ENCODE measurements at regions not wholly inside any gene's neighbourhood (a gene's known extent, or its start where the extent isn't known, plus 50 kb on each side); places are given as distances from the start of the nearest gene placed in this dataset.

- H3K4me3 Mint-ChIP-seq, result no peak overlapping the region
- H3K27ac Mint-ChIP-seq, result no peak overlapping the region
These were observed 488.0 kb upstream of the CDH18 start for GRCh38 chr5:20476016-20476415.

GRCh38 chr5:20470997-20471396, 483.0 kb upstream of the CDH18 start:
- Mint-ChIP-seq H3K36me3 (no peaks in the 10 kb centered on the region), H3K27ac (no peak overlapping the region), H3K4me1 (no peaks in the 10 kb centered on the region), H3K4me3 (no peak overlapping the region), H3K27me3 (ENCODE audit: low read depth in 3 of 3) (peaks cover 0 to 3% (median 1%) of the 10 kb centered on the region in 3 donors), H3K9me3 (peaks cover 0 to 24% (median 12%) of the 10 kb centered on the region in 6 donors)
- no peak for DNase-seq

More at GRCh38 chr5:20476016-20476415, 488.0 kb upstream of the CDH18 start:
- peaks cover 14 to 45% (median 33%) of the 10 kb centered on the region in 6 donors for H3K9me3 Mint-ChIP-seq
- DNase-seq, result no peak
- no peaks in the 10 kb centered on the region for H3K4me1 Mint-ChIP-seq
- H3K36me3 Mint-ChIP-seq, result no peaks in the 10 kb centered on the region
- H3K27me3 Mint-ChIP-seq (ENCODE audit: low read depth in 3 of 3), result peaks cover 0 to 7% (median 3%) of the 10 kb centered on the region in 3 donors

DNA sequence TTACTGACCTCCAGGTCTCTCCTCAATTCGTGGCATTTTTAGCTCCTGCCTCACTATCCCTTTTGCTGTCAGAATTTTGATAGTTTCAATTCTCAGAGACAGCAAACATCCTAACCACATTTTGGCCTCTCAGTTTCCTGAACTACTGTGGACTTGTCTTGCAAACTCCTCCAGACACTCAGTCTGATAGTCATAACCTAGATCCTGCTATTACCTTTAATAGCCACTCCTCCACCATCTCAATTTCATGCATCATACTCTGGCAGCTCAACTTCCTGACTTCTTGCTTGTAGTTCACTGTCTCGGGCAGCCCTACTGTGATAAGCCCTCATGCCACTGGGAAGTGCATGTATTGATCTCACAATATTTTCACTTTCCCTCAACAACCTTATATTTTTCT, 481.8 kb upstream of the CDH18 start:
- Mint-ChIP-seq H3K27me3 (ENCODE audit: low read depth in 3 of 3) (peaks cover 0 to 3% (median 1%) of the 10 kb centered on the region in 3 donors), H3K4me3 (no peak overlapping the region), H3K36me3 (no peaks in the 10 kb centered on the region), H3K4me1 (no peaks in the 10 kb centered on the region), H3K9me3 (peaks cover 3 to 24% (median 11%) of the 10 kb centered on the region in 6 donors), H3K27ac (no peak overlapping the region)
- DNase-seq, result no peak

- H3K9me3 Mint-ChIP-seq, result peaks cover 3 to 19% (median 11%) of the 10 kb centered on the region in 6 donors
- H3K4me1 Mint-ChIP-seq, result no peaks in the 10 kb centered on the region
- no peak overlapping the region for H3K4me3 Mint-ChIP-seq
- no peak for DNase-seq
- no peak overlapping the region for H3K27ac Mint-ChIP-seq
- peaks cover 0 to 2% (median 1%) of the 10 kb centered on the region in 3 donors for H3K27me3 Mint-ChIP-seq (ENCODE audit: low read depth in 3 of 3)
- no peaks in the 10 kb centered on the region for H3K36me3 Mint-ChIP-seq
These were observed 481.4 kb upstream of the CDH18 start for GRCh38 chr5:20469390-20469789.

- DNase-seq, result no peak
- Mint-ChIP-seq H3K27me3 (ENCODE audit: low read depth in 3 of 3) (no peaks in the 10 kb centered on the region), H3K27ac (no peak overlapping the region), H3K4me3 (no peak overlapping the region), H3K4me1 (no peaks in the 10 kb centered on the region), H3K36me3 (no peaks in the 10 kb centered on the region), H3K9me3 (peaks cover 6 to 40% (median 19%) of the 10 kb centered on the region in 6 donors)
These were observed 478.5 kb upstream of the CDH18 start for GRCh38 chr5:20466512-20466911.

GRCh38 chr5:20463206-20463605, 475.2 kb upstream of the CDH18 start:
- DNase-seq, result no peak
- peaks cover 0 to 1% (median 0%) of the 10 kb centered on the region in 3 donors for H3K27me3 Mint-ChIP-seq (ENCODE audit: low read depth in 3 of 3)
- H3K4me3 Mint-ChIP-seq, result no peak overlapping the region
- no peak overlapping the region for H3K27ac Mint-ChIP-seq
- peaks cover 14 to 51% (median 23%) of the 10 kb centered on the region in 6 donors for H3K9me3 Mint-ChIP-seq
- H3K36me3 Mint-ChIP-seq, result peaks cover 0 to 6% (median 0%) of the 10 kb centered on the region in 3 donors
- no peaks in the 10 kb centered on the region for H3K4me1 Mint-ChIP-seq

DNA sequence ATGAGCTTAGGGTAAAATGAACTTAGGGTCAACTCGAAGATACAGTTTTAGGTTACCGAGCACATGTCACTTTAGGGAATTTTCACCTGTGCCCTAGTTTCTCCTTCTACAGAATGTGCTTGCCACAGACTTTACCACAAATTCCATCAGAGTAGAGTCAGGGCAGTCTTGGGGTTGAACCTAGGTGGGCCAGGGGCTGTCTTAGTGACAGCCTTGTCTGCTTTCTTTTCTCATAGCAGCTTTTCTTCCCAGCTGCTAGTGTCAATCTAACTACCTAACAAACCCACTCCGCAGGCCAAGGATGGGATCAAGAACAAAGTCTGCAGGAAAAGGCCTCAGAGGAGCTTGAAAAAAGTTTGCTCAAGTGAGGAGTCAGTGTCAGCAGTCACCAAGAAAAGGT, 458.1 kb upstream of the CDH18 start:
- H3K36me3 Mint-ChIP-seq, result no peaks in the 10 kb centered on the region
- DNase-seq, result no peak
- peaks cover 8 to 49% (median 26%) of the 10 kb centered on the region in 6 donors for H3K9me3 Mint-ChIP-seq
- H3K4me1 Mint-ChIP-seq, result no peaks in the 10 kb centered on the region
- no peak overlapping the region for H3K4me3 Mint-ChIP-seq
- H3K27me3 Mint-ChIP-seq (ENCODE audit: low read depth in 3 of 3), result no peaks in the 10 kb centered on the region
- H3K27ac Mint-ChIP-seq, result no peak overlapping the region

DNA sequence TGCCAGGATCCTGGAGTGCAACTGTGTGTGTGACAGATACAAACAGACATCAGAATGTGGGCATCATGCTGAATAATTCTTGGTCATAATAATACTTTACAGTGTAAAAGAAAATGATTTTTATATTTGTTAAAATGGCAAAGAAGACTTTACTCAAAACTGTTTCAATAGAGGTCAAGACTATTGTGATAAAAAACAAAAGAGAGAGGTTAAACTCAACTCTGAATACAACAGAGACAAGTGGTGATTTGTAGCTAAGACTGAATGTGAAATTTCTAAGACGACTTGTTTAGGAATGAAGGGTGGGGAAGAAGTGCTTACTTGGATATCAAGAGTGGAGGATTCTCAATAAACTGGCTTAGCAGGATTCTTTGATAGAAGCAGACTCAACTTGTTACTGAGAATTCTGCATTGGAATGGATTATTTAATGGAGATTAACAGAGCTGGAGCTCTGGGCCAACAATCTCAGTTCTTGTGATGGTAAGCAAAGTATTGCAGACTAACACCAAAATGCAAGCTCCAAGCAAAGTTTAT, 457.4 kb upstream of the CDH18 start:
- DNase-seq, result no peak
- Mint-ChIP-seq H3K4me1 (no peaks in the 10 kb centered on the region), H3K27me3 (ENCODE audit: low read depth in 3 of 3) (no peaks in the 10 kb centered on the region), H3K27ac (no peak overlapping the region), H3K9me3 (peaks cover 8 to 45% (median 27%) of the 10 kb centered on the region in 6 donors), H3K36me3 (peaks cover 0 to 3% (median 0%) of the 10 kb centered on the region in 3 donors), H3K4me3 (no peak overlapping the region)

DNA sequence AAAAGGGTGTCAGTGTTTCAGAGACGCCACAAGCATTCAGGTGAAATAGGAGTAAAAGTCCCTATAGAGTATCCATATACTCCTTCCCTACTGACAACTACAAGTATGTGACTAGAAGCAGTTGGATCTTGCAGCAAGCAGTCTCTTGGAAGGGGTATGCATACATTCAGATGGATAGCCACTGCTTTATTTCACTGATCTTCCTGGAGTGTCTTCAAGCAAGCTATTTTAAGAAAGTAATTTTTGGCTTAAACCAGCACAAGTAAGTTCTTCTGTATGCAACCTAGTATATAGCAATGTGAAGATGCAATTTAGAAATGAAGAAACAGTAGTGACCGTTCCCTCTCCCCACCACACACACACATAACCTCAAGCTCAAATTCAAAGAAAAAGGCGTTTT, 446.8 kb upstream of the CDH18 start:
- Mint-ChIP-seq H3K4me3 (no peak overlapping the region), H3K36me3 (peaks cover 0 to 3% (median 0%) of the 10 kb centered on the region in 3 donors), H3K27me3 (ENCODE audit: low read depth in 3 of 3) (no peaks in the 10 kb centered on the region), H3K27ac (no peak overlapping the region), H3K9me3 (peaks cover 4 to 31% (median 6%) of the 10 kb centered on the region in 6 donors), H3K4me1 (no peaks in the 10 kb centered on the region)
- DNase-seq, result no peak

DNA sequence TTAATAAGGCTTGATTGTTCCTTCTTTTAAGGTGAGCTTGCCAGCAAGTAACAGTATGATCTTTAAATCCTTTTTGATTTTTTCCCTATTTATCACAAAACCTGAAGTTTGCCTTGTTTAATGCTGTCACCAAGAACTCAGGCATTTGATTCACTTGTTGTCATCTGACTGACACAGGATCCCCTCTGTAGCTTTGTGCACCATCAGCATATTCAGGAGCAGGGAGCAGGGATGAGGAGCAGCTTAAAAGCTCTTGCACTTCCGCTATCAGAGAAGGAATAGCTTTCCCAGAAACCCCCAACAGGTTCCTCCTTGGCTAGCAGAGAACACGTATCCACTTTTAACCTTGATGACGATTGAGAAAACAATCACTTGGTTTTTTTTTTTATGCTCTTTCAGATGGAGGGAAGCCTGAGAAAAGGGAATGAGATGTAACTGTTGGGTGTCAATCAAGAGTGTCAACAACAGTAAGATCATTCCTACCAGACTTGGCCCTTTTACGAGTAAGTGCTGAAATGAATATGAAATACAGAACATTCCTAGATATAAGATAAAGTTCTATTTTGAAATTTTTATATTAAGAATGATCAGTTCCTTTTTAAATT, 433.1 kb upstream of the CDH18 start:
- no peaks in the 10 kb centered on the region for H3K36me3 Mint-ChIP-seq
- DNase-seq, result no peak
- no peak overlapping the region for H3K4me3 Mint-ChIP-seq
- peaks cover 15 to 36% (median 20%) of the 10 kb centered on the region in 6 donors for H3K9me3 Mint-ChIP-seq
- no peaks in the 10 kb centered on the region for H3K27me3 Mint-ChIP-seq (ENCODE audit: low read depth in 3 of 3)
- no peaks in the 10 kb centered on the region for H3K4me1 Mint-ChIP-seq
- H3K27ac Mint-ChIP-seq, result no peak overlapping the region
